IMR-90 (cell line): ENCODE measurements at regions not wholly inside any gene's neighbourhood (a gene's known extent, or its start where the extent isn't known, plus 50 kb on each side); places are given as distances from the start of the nearest gene placed in this dataset.

Experiments used
- ATAC-seq: fragments of 200-7000 bp; cut with Tn5 transposase; 2 replicates; pipeline ENCODE4 v1.9.1; 2020; ENCODE audit warnings: low read depth, mild to moderate bottlenecking, moderate library complexity
- BruUV-seq: library from RNA; stranded (reverse); fragments of 400-500 nt; replicated peaks from 2 replicates; lab custom pipeline; 2021; lab: Mats Ljungman, UMichigan
- CTCF ChIA-PET: fragments of 300-600 bp; formaldehyde crosslinking; extraction: SDS; loops from one replicate; lab custom pipeline; 2021; ENCODE audit warnings: antibody characterized with exemption; lab: Yijun Ruan, JAX
- POLR2A ChIA-PET: fragments of 300-600 bp; sonication (Branson Sonifier 250); formaldehyde crosslinking; loops from one replicate; lab custom pipeline; 2022; ENCODE audit warnings: antibody characterized with exemption; ENCODE audit not compliant: unreplicated experiment; lab: Charles Lee
- DNase-seq: peaks from one replicate; pipeline ENCODE4 v3.0.0; 2013
- H2AFZ ChIP-seq: replicated peaks from 2 replicates; pipeline ENCODE3; 2013; ENCODE audit warnings: low read length, mild to moderate bottlenecking; ENCODE audit not compliant: poor library complexity
- H2AK5ac ChIP-seq: 2 replicates; pipeline ENCODE4 v1.6.1; 2013; ENCODE audit warnings: low read depth, low read length, inconsistent platforms
- H2AK9ac ChIP-seq: replicated peaks from 2 replicates; pipeline ENCODE3; 2013; ENCODE audit warnings: mild to moderate bottlenecking, low read depth, low read length, moderate library complexity; ENCODE audit not compliant: poor library complexity
- H2BK120ac ChIP-seq: 2 replicates; pipeline ENCODE4 v1.6.1; 2013; ENCODE audit warnings: low read depth, low read length, inconsistent platforms
- H2BK15ac ChIP-seq: 3 replicates; pipeline ENCODE4 v1.6.1; 2013; ENCODE audit warnings: low read depth, low read length, inconsistent platforms
- H2BK20ac ChIP-seq: 2 replicates; pipeline ENCODE4 v1.6.1; 2013; ENCODE audit warnings: low read depth, mild to moderate bottlenecking, inconsistent platforms, low read length, moderate library complexity
- H2BK5ac ChIP-seq: 2 replicates; pipeline ENCODE4 v1.6.1; 2013; ENCODE audit warnings: mild to moderate bottlenecking, low read depth, low read length, inconsistent platforms; ENCODE audit not compliant: poor library complexity, severe bottlenecking
- H3K14ac ChIP-seq: replicated peaks from 2 replicates; pipeline ENCODE4 v1.6.1; 2013; ENCODE audit warnings: low read depth, low read length, inconsistent platforms
- H3K18ac ChIP-seq: 2 replicates; pipeline ENCODE4 v1.6.1; 2013; ENCODE audit warnings: low read depth, low read length, control low read depth
- H3K23ac ChIP-seq: 2 replicates; pipeline ENCODE4 v1.6.1; 2013; ENCODE audit warnings: low read depth, low read length, inconsistent platforms
- H3K27ac ChIP-seq: 2 replicates; pipeline ENCODE4 v1.5.1; 2013; ENCODE audit warnings: mild to moderate bottlenecking, control low read depth, low read length; ENCODE audit not compliant: insufficient read depth
- H3K27me3 ChIP-seq: 2 replicates; pipeline ENCODE4 v1.6.1; 2013; ENCODE audit warnings: low read length; ENCODE audit not compliant: control insufficient read depth, insufficient read depth
- H3K36me3 ChIP-seq: 2 replicates; pipeline ENCODE4 v1.6.1; 2013; ENCODE audit warnings: low read length, mixed read lengths; ENCODE audit not compliant: control insufficient read depth, insufficient read depth
- H3K4ac ChIP-seq: 2 replicates; pipeline ENCODE4 v1.6.1; 2013; ENCODE audit warnings: low read depth, low read length, inconsistent platforms
- H3K4me1 ChIP-seq: 2 replicates; pipeline ENCODE4 v1.6.1; 2013; ENCODE audit warnings: low read length, mixed read lengths; ENCODE audit not compliant: control insufficient read depth, insufficient read depth
- H3K4me2 ChIP-seq: 2 replicates; pipeline ENCODE4 v1.6.1; 2013; ENCODE audit warnings: low read depth, mild to moderate bottlenecking, control low read depth, low read length, moderate library complexity
- H3K4me3 ChIP-seq: 2 replicates; pipeline ENCODE4 v1.5.1; 2013; ENCODE audit warnings: low read depth, mild to moderate bottlenecking, control low read depth, low read length, moderate library complexity; ENCODE audit not compliant: insufficient read depth
- H3K56ac ChIP-seq: 2 replicates; pipeline ENCODE4 v1.6.1; 2013; ENCODE audit warnings: low read length, inconsistent platforms; ENCODE audit not compliant: insufficient read depth; ENCODE audit errors: extremely low read depth
- H3K79me1 ChIP-seq, 2 experiments: 2 replicates each; pipeline ENCODE4 v1.6.1; 2013; ENCODE audit warnings: low read length in 2 of 2, inconsistent platforms in 1 of 2, low read depth in 1 of 2
- H3K9ac ChIP-seq: 2 replicates; pipeline ENCODE4 v1.6.1; 2013; ENCODE audit warnings: low read depth, low read length, control low read depth
- H3K9me1 ChIP-seq: 2 replicates; pipeline ENCODE4 v1.6.1; 2013; ENCODE audit warnings: low read length, inconsistent platforms; ENCODE audit not compliant: insufficient read depth
- H3K9me3 ChIP-seq: 2 replicates; pipeline ENCODE4 v1.6.1; 2013; ENCODE audit warnings: low read length; ENCODE audit not compliant: control insufficient read depth, insufficient read depth
- H4K20me1 ChIP-seq: 2 replicates; pipeline ENCODE4 v1.6.1; 2013; ENCODE audit warnings: low read length, inconsistent platforms; ENCODE audit not compliant: insufficient read depth
- H4K5ac ChIP-seq: 2 replicates; pipeline ENCODE4 v1.6.1; 2013; ENCODE audit warnings: mild to moderate bottlenecking, low read depth, low read length, control low read depth
- H4K8ac ChIP-seq, 2 experiments: 2 replicates each; pipeline ENCODE4 v1.6.1; 2013; ENCODE audit warnings: low read depth in 2 of 2, low read length in 2 of 2, control low read depth in 1 of 2, inconsistent platforms in 1 of 2
- H4K91ac ChIP-seq: 2 replicates; pipeline ENCODE4 v1.6.1; 2013; ENCODE audit warnings: low read depth, low read length, inconsistent platforms; ENCODE audit not compliant: insufficient read depth
- BHLHE40 ChIP-seq: fragments of 150-350 bp; IDR thresholded peaks from 2 replicates; pipeline ENCODE4 v1.6.1; 2016; ENCODE audit warnings: mild to moderate bottlenecking, low read depth, low read length
- ELK1 ChIP-seq: fragments of 150-350 bp; IDR thresholded peaks from 2 replicates; pipeline ENCODE4 v1.6.1; 2016; ENCODE audit warnings: low read depth, mild to moderate bottlenecking, low read length, moderate library complexity, borderline replicate concordance
- FOS ChIP-seq: fragments of 150-350 bp; IDR thresholded peaks from 2 replicates; pipeline ENCODE4 v1.6.1; 2016; ENCODE audit warnings: low read depth, low read length
- MAFK ChIP-seq: IDR thresholded peaks from 2 replicates; pipeline ENCODE4 v1.6.1; 2012; ENCODE audit warnings: low read depth, low read length, improper control_type of control experiment
- MAZ ChIP-seq: IDR thresholded peaks from 2 replicates; pipeline ENCODE4 v1.6.1; 2012; ENCODE audit warnings: low read depth, mild to moderate bottlenecking, low read length, improper control_type of control experiment, moderate library complexity, borderline replicate concordance
- MXI1 ChIP-seq: IDR thresholded peaks from 2 replicates; pipeline ENCODE4 v1.6.1; 2012; ENCODE audit warnings: low read depth, mild to moderate bottlenecking, low read length, moderate library complexity, borderline replicate concordance
- NFE2L2 ChIP-seq: fragments of 150-350 bp; IDR thresholded peaks from 2 replicates; pipeline ENCODE4 v1.6.1; 2016; ENCODE audit warnings: low read depth, mild to moderate bottlenecking, low read length
- POLR2A ChIP-seq: IDR thresholded peaks from 2 replicates; pipeline ENCODE4 v1.6.1; 2012; ENCODE audit warnings: mild to moderate bottlenecking, low read depth, low read length
- RAD21 ChIP-seq: IDR thresholded peaks from 2 replicates; pipeline ENCODE4 v1.6.1; 2012; ENCODE audit warnings: low read length, improper control_type of control experiment
- RCOR1 ChIP-seq: IDR thresholded peaks from 2 replicates; pipeline ENCODE4 v1.6.1; 2012; ENCODE audit warnings: mild to moderate bottlenecking, low read length, improper control_type of control experiment; ENCODE audit not compliant: insufficient replicate concordance
- RFX5 ChIP-seq: IDR thresholded peaks from 2 replicates; pipeline ENCODE4 v1.8.0; 2012; ENCODE audit warnings: low read depth, mild to moderate bottlenecking, low read length, moderate library complexity
- WGBS, 2 experiments: methylation state at CpG; one replicate each; pipeline versions ENCODE4 v1.1.5 to v1.1.7; 2013; ENCODE audit warnings: missing lambda C conversion rate in 2 of 2; ENCODE audit not compliant: insufficient read length in 1 of 2; ENCODE audit errors: extremely low coverage in 2 of 2; 5-methylcytosine and 5-hydroxymethylcytosine counted together
- dilution Hi-C: fragments of 300-500 bp; cut with HindIII; formaldehyde crosslinking; loops from one replicate; pipeline ENCODE4 v1.14.3; 2018; ENCODE audit warnings: low sequenced_read_pairs; ENCODE audit not compliant: unreplicated experiment
- in situ Hi-C: fragments of 300-500 bp; cut with MboI; formaldehyde crosslinking; loops from 3 replicates; pipeline ENCODE4 v1.14.3; 2019; ENCODE audit warnings: low sequenced_read_pairs, inconsistent platforms, mixed read lengths
- intact Hi-C: fragments of 100-400 bp; cut with micrococcal nuclease; formaldehyde crosslinking; loops from 2 replicates; pipeline ENCODE4 v1.10.0; 2022
- TF ChIP-seq, protein P1 (sequence below): conservative IDR thresholded peaks from 2 replicates; pipeline ENCODE4 v1.5.1; 2012; ENCODE audit warnings: mild to moderate bottlenecking, low read depth, low read length, improper control_type of control experiment

- WGBS, 2 experiments, result 0% methylated on average over 1 of the region's 9 CpGs; no CpG with 5 or more reads in 1 of the 2 experiments
- Histone ChIP-seq H3K36me3 (no peaks in the 10 kb centered on the region), H3K27me3 (peaks cover 3% of the 10 kb centered on the region), H3K79me1 (no peaks in the 10 kb centered on the region), H3K4me1 (no peaks in the 10 kb centered on the region), H2AK5ac (no peak overlapping the region), H3K4me2 (no peak overlapping the region), H3K14ac (no peak overlapping the region), H3K9me3 (no peaks in the 10 kb centered on the region), H3K27ac (no peak overlapping the region), H3K18ac (no peak overlapping the region), H2BK120ac (no peak overlapping the region), H4K8ac (no peak overlapping the region), H2BK20ac (no peak overlapping the region), H3K4ac (no peak overlapping the region), H3K23ac (no peak overlapping the region), H3K9ac (no peak overlapping the region), H2AFZ (peak overlapping the region; percentile 2), H2BK15ac (no peak overlapping the region), H4K20me1 (no peaks in the 10 kb centered on the region), H4K91ac (no peak overlapping the region), H3K56ac (no peak overlapping the region), H2BK5ac (no peak overlapping the region), H2AK9ac (no peak overlapping the region), H3K4me3 (no peak overlapping the region), H3K9me1 (no peaks in the 10 kb centered on the region; the same call in 1 of the 2 replicates), H4K5ac (no peak overlapping the region)
- in situ Hi-C loops (no loop called here), intact Hi-C loops (no loop called here), dilution Hi-C loops (no loop called here)
- ChIA-PET CTCF (no interaction called here), POLR2A (no interaction called here)
- BruUV-seq, result no TSS peak
- TF ChIP-seq MXI1 (no peak), RFX5 (no peak), BHLHE40 (no peak), RCOR1 (no peak), MAFK (no peak), RAD21 (no peak), MAZ (no peak), FOS (no peak), NFE2L2 (no peak), ELK1 (no peak), POLR2A (no peak)
- TF ChIP-seq, protein P1, sequence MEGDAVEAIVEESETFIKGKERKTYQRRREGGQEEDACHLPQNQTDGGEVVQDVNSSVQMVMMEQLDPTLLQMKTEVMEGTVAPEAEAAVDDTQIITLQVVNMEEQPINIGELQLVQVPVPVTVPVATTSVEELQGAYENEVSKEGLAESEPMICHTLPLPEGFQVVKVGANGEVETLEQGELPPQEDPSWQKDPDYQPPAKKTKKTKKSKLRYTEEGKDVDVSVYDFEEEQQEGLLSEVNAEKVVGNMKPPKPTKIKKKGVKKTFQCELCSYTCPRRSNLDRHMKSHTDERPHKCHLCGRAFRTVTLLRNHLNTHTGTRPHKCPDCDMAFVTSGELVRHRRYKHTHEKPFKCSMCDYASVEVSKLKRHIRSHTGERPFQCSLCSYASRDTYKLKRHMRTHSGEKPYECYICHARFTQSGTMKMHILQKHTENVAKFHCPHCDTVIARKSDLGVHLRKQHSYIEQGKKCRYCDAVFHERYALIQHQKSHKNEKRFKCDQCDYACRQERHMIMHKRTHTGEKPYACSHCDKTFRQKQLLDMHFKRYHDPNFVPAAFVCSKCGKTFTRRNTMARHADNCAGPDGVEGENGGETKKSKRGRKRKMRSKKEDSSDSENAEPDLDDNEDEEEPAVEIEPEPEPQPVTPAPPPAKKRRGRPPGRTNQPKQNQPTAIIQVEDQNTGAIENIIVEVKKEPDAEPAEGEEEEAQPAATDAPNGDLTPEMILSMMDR, result no peak
- DNase-seq, result no peak
- ATAC-seq, result no peak
Measured at GRCh38 chr11:13875643-13876042, 86.9 kb upstream of the SPON1 start.
